ENCODE measurements at regions not wholly inside any gene's neighbourhood (a gene's known extent, or its start where the extent isn't known, plus 50 kb on each side); places are given as distances from the start of the nearest gene placed in this dataset.

DNA sequence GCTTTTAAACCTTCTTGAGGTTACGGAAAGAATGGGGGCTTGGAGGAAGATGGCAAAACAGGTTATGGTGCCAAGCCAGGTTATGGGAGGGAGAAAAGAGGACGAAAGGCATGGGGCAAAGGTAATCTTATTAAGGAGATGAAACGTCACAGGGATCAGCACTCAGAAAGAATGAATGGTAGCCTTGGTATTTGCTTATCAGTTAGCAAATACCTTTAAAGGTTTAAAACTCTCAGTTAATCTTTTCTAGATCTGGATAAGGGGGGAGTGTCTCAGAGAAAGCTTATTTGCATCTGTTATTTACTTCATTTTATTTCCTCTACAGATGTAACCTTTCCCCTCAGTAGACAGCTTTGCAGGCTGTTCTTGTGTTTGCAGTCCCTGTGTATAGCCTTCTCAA lies 55.5 kb upstream of the EEF1E1 start (continued):
- TF ChIP-seq NFYA (IDR thresholded peaks at IDR 0.05; ENCODE audit: borderline replicate concordance, low read depth, low read length): no peak
- no peak for TF ChIP-seq FOS (IDR thresholded peaks at IDR 0.05; ENCODE audit: borderline replicate concordance, extremely low read depth, insufficient read length)

GRCh38 chr6:8155259-8156012 lies 53.1 kb upstream of the EEF1E1 start:
- intact Hi-C loops (cut with micrococcal nuclease; ENCODE audit: unreplicated experiment) (no loop called here), in situ Hi-C loops (cut with MboI) (no loop called here)
- BruUV-seq (replicated peaks): no TSS peak
- ChIA-PET POLR2A (interaction anchor here (0.6 kb wide), 1 partner anchor 1532 kb away, joined by 4 read pairs; no protein-coding TSS in a partner anchor), RAD21 (ENCODE audit: unreplicated experiment) (interaction anchor here (0.8 kb wide), 1 partner anchor 63 kb away, joined by 3 read pairs; no protein-coding TSS in a partner anchor), SMC1A (ENCODE audit: uncharacterized antibody, unreplicated experiment) (no interaction called here), CTCF (interaction anchor here (1.0 kb wide), 2 partner anchors 24 to 64 kb away, joined by 5 read pairs; no protein-coding TSS in a partner anchor)
- Histone ChIP-seq H3K4me1 (ENCODE audit: control insufficient read depth, insufficient read depth, low read length) (no peaks in the 10 kb centered on the region), H3K36me3 (ENCODE audit: control insufficient read depth in 2 of 2, insufficient read depth in 2 of 2, low read length in 1 of 2) (no peaks in the 10 kb centered on the region), H3K27me3 (replicated peaks in 1 of 2; ENCODE audit: control insufficient read depth in 2 of 2, insufficient read depth in 2 of 2, low read length in 1 of 2) (no peaks in the 10 kb centered on the region), H3K9ac (ENCODE audit: control insufficient read depth, insufficient read depth, low read length) (no peak overlapping the region), H3K79me2 (ENCODE audit: control insufficient read depth, insufficient read depth, low read length) (no peaks in the 10 kb centered on the region), H2AFZ (ENCODE audit: control insufficient read depth, low read depth, low read length) (no peak overlapping the region), H4K20me1 (ENCODE audit: control insufficient read depth, insufficient read depth) (no peaks in the 10 kb centered on the region), H3K27ac (ENCODE audit: control insufficient read depth, insufficient read depth) (no peak overlapping the region), H3K9me3 (replicated peaks; ENCODE audit: control insufficient read depth, insufficient read depth, low read length) (no peaks in the 10 kb centered on the region), H3K4me3 (no peak overlapping the region), H3K4me2 (ENCODE audit: control insufficient read depth, insufficient read depth) (no peak overlapping the region)
- FAIRE-seq (no peak), DNase-seq (ENCODE audit: low read depth, low spot score) (no peak), ATAC-seq (no peak)
- WGBS (ENCODE audit: insufficient coverage, insufficient replicate concordance, low lambda C conversion rate, missing lambda C conversion rate): 72% methylated on average over 2 of the region's 2 CpGs
- TF ChIP-seq SKIL (IDR thresholded peaks at IDR 0.05; ENCODE audit: low read depth, poor library complexity, severe bottlenecking): no peak
- TF ChIP-seq BHLHE40 (IDR thresholded peaks at IDR 0.05; ENCODE audit: borderline replicate concordance in 1 of 2, low read depth in 2 of 2, low read length in 1 of 2): no peak
- TF ChIP-seq, protein P1, sequence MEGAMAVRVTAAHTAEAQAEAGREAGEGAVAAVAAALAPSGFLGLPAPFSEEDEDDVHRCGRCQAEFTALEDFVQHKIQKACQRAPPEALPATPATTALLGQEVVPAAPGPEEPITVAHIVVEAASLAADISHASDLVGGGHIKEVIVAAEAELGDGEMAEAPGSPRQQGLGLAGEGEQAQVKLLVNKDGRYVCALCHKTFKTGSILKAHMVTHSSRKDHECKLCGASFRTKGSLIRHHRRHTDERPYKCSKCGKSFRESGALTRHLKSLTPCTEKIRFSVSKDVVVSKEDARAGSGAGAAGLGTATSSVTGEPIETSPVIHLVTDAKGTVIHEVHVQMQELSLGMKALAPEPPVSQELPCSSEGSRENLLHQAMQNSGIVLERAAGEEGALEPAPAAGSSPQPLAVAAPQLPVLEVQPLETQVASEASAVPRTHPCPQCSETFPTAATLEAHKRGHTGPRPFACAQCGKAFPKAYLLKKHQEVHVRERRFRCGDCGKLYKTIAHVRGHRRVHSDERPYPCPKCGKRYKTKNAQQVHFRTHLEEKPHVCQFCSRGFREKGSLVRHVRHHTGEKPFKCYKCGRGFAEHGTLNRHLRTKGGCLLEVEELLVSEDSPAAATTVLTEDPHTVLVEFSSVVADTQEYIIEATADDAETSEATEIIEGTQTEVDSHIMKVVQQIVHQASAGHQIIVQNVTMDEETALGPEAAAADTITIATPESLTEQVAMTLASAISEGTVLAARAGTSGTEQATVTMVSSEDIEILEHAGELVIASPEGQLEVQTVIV (IDR thresholded peaks at IDR 0.05; ENCODE audit: borderline replicate concordance, partially characterized antibody): no peak
- TF ChIP-seq NFYA (IDR thresholded peaks at IDR 0.05; ENCODE audit: borderline replicate concordance, low read depth, low read length): no peak
- no peak for TF ChIP-seq SMARCA5 (IDR thresholded peaks at IDR 0.05)
- TF ChIP-seq ATF2 (IDR thresholded peaks at IDR 0.05; ENCODE audit: low read length): no peak
- TF ChIP-seq ZNF24 (IDR thresholded peaks at IDR 0.05): no peak
- no peak for TF ChIP-seq REST (IDR thresholded peaks at IDR 0.05; ENCODE audit: low read depth, low read length)
